Inferior parietal cortex (tissue), 1 donor: ENCODE measurements at regions not wholly inside any gene's neighbourhood (a gene's known extent, or its start where the extent isn't known, plus 50 kb on each side); places are given as distances from the start of the nearest gene placed in this dataset.

ENCODE experiments used
- DNase-seq: peaks from one replicate; pipeline ENCODE4 v3.0.0-alpha.2; 2016; ENCODE audit errors: extremely low spot score

- no peak for DNase-seq
These were observed 898.8 kb downstream of the NTRK3 start for GRCh38 chr15:87357637-87358313.

- no peak for DNase-seq
These were observed 900.6 kb downstream of the NTRK3 start for GRCh38 chr15:87355946-87356345.

GRCh38 chr15:87354661-87355410 lies 901.7 kb downstream of the NTRK3 start:
- no peak for DNase-seq

DNA sequence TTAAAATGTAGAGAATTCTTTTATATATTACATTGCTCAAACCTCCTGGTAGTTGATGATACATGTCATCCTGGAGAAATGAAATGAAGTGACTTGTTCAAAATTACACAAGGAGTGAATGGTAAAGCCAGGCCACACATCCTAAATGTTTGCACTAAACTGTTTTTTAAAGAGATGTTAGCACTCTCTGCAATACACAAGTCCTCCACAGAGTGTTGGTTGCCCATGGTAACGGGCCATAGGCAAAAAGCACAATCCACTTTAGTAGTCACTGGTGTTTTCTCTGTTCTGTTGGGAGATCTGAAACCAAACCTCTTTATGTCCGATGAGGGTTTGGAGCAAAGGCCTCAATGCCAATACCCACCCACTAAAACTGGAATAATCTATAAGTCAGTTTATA lies 907.4 kb downstream of the NTRK3 start:
- no peak for DNase-seq

DNA sequence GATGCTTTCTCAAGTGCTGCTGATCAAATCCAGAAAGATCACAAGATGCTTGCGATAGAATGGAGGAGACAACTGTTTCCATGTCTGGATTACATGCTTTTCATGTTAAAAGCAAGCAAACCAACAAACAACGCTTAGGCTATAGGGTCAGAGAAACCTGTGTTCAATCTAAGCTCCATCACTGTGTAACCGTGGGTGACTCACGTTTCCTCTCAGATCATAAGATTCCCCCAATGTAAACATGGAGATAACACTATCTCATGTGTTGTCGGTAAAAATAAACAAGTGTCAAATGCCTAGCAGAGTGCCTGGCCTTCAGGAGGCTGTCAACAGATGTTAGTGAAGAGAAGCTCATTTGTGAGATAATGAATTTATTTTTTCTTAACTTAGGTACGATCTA lies 907.8 kb downstream of the NTRK3 start:
- DNase-seq = no peak

- DNase-seq = no peak
These were observed 908.6 kb downstream of the NTRK3 start for GRCh38 chr15:87347806-87348515.

DNA sequence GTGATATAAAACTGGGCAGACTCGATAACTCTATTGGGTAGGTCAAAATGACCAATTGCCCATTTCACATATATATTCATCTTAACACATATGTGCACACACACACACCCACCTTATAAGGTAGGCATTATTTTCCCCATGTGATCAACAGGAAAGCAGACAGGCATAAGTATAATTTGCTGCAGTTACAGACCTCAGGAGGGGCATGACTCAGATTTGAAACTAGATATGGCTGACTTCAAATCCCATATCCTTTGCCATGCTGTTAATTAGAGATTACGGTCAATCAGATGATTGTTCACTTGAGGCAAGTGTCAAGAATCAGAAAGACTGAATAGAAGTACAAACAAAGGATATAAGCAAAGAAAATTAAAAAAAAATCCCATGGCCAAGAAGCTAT lies 910.6 kb downstream of the NTRK3 start:
- no peak for DNase-seq

DNA sequence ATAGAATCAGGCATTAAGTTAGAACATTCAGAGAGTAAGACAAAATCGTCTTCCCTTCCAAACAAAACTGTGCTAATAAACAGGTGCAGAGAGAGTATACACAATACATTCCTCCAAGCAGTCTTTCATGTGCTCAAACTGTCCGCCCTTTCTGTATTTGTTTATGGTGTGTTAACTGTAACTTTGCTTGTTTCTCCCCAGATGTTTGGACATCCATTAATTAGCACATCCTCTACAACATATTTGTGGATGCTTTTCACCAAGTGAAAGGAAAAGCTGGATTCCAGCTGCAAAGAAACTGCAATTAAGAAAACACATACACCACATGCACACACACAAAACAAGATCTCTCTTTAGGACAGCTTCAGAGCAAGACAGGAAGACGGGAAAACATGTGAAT lies 912.6 kb downstream of the NTRK3 start:
- DNase-seq = no peak

GRCh38 chr15:87340370-87340769 lies 916.2 kb downstream of the NTRK3 start:
- DNase-seq = no peak

GRCh38 chr15:87326269-87326668 lies 930.3 kb downstream of the NTRK3 start:
- no peak for DNase-seq

DNA sequence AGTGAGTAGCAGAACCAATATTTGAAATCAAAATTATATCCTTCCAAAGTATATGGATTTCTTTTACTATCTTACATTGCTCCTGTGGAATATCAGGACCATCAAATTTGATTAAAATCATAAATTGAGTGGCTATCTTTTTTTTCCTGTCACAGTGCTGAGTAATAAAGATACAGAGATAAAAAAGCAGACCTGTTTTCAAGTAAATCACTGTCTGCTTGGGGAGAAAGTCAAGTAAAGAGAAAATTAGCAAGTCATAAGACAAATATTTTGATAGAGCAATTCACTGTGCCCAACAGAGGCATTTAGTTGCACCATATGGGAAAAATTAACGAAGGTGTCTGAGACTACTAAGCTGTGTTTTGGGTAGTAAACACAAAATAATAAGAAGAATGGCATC lies 933.7 kb downstream of the NTRK3 start:
- no peak for DNase-seq

DNA sequence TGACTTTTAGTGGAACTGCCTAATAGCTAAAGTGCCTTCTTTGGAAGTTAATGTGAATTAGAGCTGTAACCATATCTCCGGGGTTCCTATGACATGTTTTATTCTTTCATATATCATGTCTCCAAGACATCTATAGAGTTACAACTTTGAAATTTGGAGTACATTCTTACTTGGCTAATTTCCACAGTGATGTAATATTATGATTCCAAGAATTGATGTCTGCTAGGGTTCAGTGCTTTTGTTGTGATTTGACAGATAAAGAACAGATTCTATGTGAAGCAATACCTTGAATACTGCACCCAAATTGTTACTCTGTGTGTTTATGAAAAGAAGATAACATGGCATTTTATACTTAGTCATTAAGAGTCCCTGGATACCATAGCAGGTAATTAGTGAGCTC lies 934.3 kb downstream of the NTRK3 start:
- no peak for DNase-seq

- no peak for DNase-seq
These were observed 938.6 kb downstream of the NTRK3 start for GRCh38 chr15:87317900-87318299.

DNA sequence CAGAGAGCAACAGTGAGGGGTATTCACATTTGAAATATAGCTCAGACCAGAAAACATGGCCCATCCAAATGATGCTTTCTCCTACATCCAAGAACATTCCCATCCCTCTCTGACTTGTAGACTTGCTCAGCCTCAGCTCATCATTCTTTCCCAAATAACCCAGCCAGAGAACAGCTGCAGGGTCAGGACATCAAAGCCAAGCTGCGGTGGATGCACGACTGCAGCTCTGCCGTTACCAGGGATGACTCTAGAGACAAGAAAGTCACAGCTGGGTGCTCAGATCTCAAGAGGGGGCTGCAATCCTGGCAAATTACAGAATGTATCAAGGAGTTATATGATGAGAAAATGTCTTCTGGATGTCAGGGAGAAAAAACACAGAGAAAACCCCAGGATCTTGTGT lies 944.3 kb downstream of the NTRK3 start:
- no peak for DNase-seq

- no peak for DNase-seq
These were observed 956.4 kb downstream of the NTRK3 start for GRCh38 chr15:87300146-87300545.

GRCh38 chr15:87294854-87295253 lies 961.7 kb downstream of the NTRK3 start:
- DNase-seq = no peak

DNA sequence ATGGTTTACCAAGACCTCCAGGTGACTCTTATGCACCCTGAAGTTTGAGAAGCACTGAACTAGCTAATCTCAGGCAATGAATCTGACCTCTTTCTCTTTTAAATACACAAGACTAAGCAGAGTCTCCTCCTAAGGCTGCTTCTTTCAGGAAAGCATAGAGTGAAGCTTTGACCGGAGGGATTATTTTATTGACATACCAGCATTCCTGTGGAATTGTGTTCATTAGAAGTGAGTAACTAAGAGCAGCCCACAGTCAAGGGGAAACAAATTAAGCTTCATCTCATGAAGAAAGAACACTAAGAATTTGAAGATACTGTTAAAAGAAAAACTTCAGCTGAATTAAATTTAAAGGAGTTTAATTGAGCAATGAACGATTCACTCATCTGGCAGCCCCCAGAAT lies 963.5 kb downstream of the NTRK3 start:
- DNase-seq = no peak

DNA sequence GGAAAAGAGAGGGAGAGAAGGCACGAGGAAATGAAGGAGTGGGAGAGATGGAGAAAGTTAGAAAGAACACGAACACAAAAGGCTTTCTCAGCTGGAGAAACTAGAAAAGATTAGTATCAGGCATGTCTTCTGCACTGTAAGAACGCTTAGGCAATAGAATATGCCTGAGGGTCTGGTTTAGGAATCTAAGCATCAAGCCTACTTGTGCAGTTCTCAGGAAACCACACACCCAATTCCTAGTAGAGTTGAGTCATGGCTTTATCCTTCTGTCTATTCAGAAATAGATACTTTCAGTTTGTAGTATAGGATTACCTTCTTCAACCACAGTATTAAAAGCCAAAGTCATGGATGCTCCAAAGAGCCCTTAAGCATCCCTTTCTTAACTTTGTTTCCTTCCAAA lies 969.4 kb downstream of the NTRK3 start:
- no peak for DNase-seq

- DNase-seq = no peak
These were observed 987.0 kb downstream of the NTRK3 start for GRCh38 chr15:87269566-87269965.

DNA sequence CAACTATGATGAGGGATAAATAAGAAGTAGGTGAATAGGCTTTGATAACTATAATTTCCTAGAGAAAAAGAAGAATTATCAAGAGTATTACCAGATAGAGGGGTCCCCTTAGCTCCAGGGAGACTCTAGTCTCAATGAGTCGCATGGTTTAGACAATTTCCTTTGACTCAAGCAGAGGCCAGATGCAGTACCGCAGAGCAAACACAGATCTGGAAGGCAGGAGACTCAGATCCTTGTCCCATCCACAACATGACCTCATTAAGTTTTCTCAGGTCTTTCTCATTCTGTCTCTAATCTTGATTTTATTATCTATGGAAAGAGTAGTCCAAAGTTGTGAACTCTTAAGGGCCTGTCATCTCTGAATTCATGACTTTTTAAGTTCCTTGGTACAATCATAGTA lies 987.9 kb downstream of the NTRK3 start:
- DNase-seq = no peak

DNA sequence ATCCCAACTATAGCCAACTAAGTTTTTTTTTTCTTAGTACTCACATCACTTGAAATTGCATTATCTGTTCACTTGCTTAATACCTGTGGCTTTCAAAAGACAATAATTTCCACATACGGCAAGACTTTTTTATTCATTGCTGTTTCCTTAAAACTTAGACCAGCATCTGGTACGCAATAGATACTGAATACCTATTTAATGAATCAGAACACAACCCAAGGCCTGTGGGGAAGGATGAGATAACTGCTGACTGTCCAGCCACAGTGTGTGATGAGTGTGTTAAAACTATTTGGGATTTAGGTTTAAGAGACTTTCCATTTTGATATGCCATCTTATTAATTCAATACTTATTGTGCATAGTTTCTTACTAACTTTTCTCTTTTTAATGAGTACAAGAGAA lies 988.7 kb downstream of the NTRK3 start:
- DNase-seq = no peak

DNA sequence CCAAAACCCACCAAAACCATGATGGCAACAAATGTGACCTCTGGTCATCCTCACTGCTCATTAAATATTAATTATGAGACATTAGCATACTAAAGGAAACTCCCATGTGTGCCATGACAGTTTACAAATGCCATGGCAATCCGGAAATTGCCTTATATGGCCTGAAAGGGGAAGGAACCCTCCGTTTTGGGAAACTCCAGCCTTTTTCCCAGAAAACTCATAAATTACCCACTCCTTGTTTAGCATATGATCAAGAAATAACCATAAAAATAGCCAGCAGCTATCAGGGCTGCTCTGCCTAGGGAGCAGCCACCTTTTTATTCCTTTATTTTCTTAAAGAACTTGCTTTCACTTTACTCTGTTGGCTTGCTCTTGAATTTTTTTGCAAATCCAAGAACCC lies 992.7 kb downstream of the NTRK3 start:
- no peak for DNase-seq

DNA sequence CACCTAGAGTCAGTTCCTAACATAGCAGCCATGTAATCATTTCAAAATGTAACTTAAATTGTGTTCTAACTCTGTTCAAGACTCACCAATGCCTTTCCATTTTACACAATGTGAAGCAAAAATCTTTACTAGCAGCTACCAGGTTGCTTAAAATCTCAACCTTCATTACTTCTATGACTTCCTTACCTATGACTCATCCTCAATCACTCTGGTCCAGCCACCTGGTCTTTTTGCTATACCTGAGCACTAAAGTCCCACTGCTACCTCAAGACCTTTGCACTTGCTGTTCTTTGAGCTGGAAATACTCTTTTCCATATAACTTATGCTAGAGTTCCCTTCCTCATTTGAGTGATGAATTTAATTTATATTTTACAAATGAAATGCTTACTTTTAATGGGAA lies 993.2 kb downstream of the NTRK3 start:
- DNase-seq = no peak
